Upper lobe of left lung (tissue), 6 donors: ENCODE measurements at regions not wholly inside any gene's neighbourhood (a gene's known extent, or its start where the extent isn't known, plus 50 kb on each side); places are given as distances from the start of the nearest gene placed in this dataset.

Source experiments
- ATAC-seq, 2 donors: fragments of 200-7000 bp; cut with Tn5 transposase; one replicate each; pipeline ENCODE4 v1.9.1; 2022; ENCODE audit warnings: mild to moderate bottlenecking in 2 of 2, moderate library complexity in 2 of 2; ENCODE audit not compliant: low FRiP score in 2 of 2
- DNase-seq, 2 donors: peaks; one replicate each; pipeline ENCODE4 v3.0.0-alpha.2; 2019 to 2020
- H3K27ac ChIP-seq, 4 donors: fragments of 200-600 bp; sonication (generic); one replicate each; pipeline ENCODE4 v1.5.1; 2016 to 2019
- H3K27me3 ChIP-seq, 4 donors: fragments of 200-600 bp; sonication (generic); one replicate each; pipeline ENCODE4 v1.5.1; 2017 to 2019
- H3K36me3 ChIP-seq, 4 donors: fragments of 200-600 bp; sonication (generic); one replicate each; pipeline ENCODE4 v1.5.1; 2016 to 2019
- H3K4me1 ChIP-seq, 4 donors: fragments of 200-600 bp; sonication (generic); one replicate each; pipeline ENCODE4 v1.5.1; 2018 to 2019
- H3K4me3 ChIP-seq, 4 donors: fragments of 200-600 bp; sonication (generic); one replicate each; pipeline ENCODE4 v1.5.1; 2017 to 2019; ENCODE audit warnings: mild to moderate bottlenecking in 2 of 4, moderate library complexity in 1 of 4
- H3K9me3 ChIP-seq, 4 donors: fragments of 200-600 bp; sonication (generic); one replicate each; pipeline ENCODE4 v1.5.1; 2018 to 2019
- EP300 ChIP-seq, 4 donors: sonication (generic); formaldehyde crosslinking; IDR thresholded peaks; one replicate each; pipeline ENCODE4 v1.5.1; 2017; ENCODE audit warnings: antibody characterized with exemption in 4 of 4, control low read depth in 2 of 4
- POLR2A ChIP-seq, 4 donors: fragments of 450-650 bp; IDR thresholded peaks; one replicate each; pipeline ENCODE4 v1.5.1; 2016 to 2017; ENCODE audit warnings: antibody characterized with exemption in 4 of 4, mild to moderate bottlenecking in 2 of 4
- POLR2AphosphoS5 ChIP-seq, 2 donors: sonication (generic); formaldehyde crosslinking; IDR thresholded peaks; one replicate each; pipeline ENCODE4 v1.5.1; 2017; ENCODE audit warnings: antibody characterized with exemption in 2 of 2
- WGBS, 2 donors: methylation state at CpG; one replicate each; pipeline ENCODE4 v1.1.5; 2017 to 2018; 5-methylcytosine and 5-hydroxymethylcytosine counted together
- TF ChIP-seq, protein P1 (sequence below), 6 experiments: fragments of 450-650 bp in 4 of 6; fragments of 200-600 bp in 2 of 6; sonication (generic) in 2 of 6; IDR thresholded peaks; one replicate each; pipeline ENCODE4 v1.5.1; 2016 to 2019; ENCODE audit warnings: antibody characterized with exemption in 6 of 6
- donor health status: DM: no; HTN: no; CAD: no; lungs with moderate emphysema.
- donor health status: DM: no; HTN: yes; CAD: no; lungs with severe emphysema.

GRCh38 chr5:63602971-63603370 is 359.3 kb downstream of the HTR1A start:
- no peak overlapping the region for H3K27ac ChIP-seq
- H3K36me3 ChIP-seq: no peaks in the 10 kb centered on the region
- no peaks in the 10 kb centered on the region for H3K4me1 ChIP-seq
- H3K27me3 ChIP-seq: no peaks in the 10 kb centered on the region
- no peak overlapping the region for H3K4me3 ChIP-seq
- H3K9me3 ChIP-seq: peaks cover 0 to 3% (median 1%) of the 10 kb centered on the region in 4 donors
- DNase-seq: no peak
- TF ChIP-seq POLR2A (IDR thresholded peaks at IDR 0.05) (no peak), POLR2AphosphoS5 (IDR thresholded peaks at IDR 0.05) (no peak), EP300 (IDR thresholded peaks at IDR 0.05) (no peak)
- TF ChIP-seq, protein P1, sequence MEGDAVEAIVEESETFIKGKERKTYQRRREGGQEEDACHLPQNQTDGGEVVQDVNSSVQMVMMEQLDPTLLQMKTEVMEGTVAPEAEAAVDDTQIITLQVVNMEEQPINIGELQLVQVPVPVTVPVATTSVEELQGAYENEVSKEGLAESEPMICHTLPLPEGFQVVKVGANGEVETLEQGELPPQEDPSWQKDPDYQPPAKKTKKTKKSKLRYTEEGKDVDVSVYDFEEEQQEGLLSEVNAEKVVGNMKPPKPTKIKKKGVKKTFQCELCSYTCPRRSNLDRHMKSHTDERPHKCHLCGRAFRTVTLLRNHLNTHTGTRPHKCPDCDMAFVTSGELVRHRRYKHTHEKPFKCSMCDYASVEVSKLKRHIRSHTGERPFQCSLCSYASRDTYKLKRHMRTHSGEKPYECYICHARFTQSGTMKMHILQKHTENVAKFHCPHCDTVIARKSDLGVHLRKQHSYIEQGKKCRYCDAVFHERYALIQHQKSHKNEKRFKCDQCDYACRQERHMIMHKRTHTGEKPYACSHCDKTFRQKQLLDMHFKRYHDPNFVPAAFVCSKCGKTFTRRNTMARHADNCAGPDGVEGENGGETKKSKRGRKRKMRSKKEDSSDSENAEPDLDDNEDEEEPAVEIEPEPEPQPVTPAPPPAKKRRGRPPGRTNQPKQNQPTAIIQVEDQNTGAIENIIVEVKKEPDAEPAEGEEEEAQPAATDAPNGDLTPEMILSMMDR (IDR thresholded peaks at IDR 0.05): no peak
- no peak for ATAC-seq

DNA sequence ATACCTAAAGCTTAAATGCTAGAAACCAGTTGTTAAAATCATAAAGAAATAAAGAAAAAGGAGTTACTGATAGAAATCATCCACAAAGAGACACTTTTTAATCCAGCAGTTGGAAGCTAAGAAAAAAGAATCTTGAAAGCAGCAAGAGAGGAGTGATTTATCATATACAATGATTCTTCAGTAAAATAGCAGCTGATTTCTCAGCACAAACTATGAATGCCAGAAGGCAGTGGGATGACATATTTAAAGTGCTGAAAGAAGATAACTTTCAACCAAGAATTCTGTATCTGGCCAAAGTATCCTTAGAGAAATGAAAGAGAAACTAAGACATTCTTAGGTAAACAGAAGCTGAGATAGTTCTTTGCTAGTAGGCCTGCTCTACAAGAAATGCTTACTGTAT is 366.0 kb downstream of the HTR1A start:
- H3K27ac ChIP-seq: no peak overlapping the region
- no peaks in the 10 kb centered on the region for H3K27me3 ChIP-seq
- DNase-seq: no peak
- H3K4me1 ChIP-seq: no peaks in the 10 kb centered on the region
- peaks cover 0 to 3% (median 1%) of the 10 kb centered on the region in 4 donors for H3K9me3 ChIP-seq
- no peak overlapping the region for H3K4me3 ChIP-seq
- TF ChIP-seq, protein P1 (IDR thresholded peaks at IDR 0.05): no peak
- no peak for TF ChIP-seq POLR2AphosphoS5 (IDR thresholded peaks at IDR 0.05)
- TF ChIP-seq POLR2A (IDR thresholded peaks at IDR 0.05): no peak
- no peak for TF ChIP-seq EP300 (IDR thresholded peaks at IDR 0.05)
- ATAC-seq: no peak
- H3K36me3 ChIP-seq: no peaks in the 10 kb centered on the region

DNA sequence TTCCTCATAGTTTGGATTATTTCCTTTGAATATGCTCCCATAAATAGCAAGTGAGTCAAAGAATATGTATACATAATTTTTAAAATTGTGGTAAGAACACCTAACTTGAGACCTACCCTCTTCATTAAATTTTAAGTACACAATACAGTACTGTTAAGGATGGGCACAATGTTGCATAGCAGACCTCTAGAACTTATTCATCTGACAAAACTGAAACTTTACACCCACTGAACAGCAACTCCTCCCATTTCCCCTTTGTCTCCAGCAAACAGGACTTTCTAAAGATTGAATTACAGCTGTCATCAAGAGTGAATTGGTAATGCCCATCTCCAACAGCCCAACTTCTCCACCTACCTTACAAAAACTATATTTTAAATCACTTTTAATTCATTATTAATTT is 388.9 kb downstream of the HTR1A start:
- Histone ChIP-seq H3K36me3 (no peaks in the 10 kb centered on the region), H3K27me3 (no peaks in the 10 kb centered on the region), H3K4me3 (no peak overlapping the region), H3K9me3 (no peaks in the 10 kb centered on the region), H3K4me1 (no peaks in the 10 kb centered on the region), H3K27ac (no peak overlapping the region)
- no peak for ATAC-seq
- no peak for DNase-seq
- TF ChIP-seq, protein P1 (IDR thresholded peaks at IDR 0.05): no peak
- no peak for TF ChIP-seq POLR2A (IDR thresholded peaks at IDR 0.05)
- TF ChIP-seq POLR2AphosphoS5 (IDR thresholded peaks at IDR 0.05): no peak
- no peak for TF ChIP-seq EP300 (IDR thresholded peaks at IDR 0.05)

DNA sequence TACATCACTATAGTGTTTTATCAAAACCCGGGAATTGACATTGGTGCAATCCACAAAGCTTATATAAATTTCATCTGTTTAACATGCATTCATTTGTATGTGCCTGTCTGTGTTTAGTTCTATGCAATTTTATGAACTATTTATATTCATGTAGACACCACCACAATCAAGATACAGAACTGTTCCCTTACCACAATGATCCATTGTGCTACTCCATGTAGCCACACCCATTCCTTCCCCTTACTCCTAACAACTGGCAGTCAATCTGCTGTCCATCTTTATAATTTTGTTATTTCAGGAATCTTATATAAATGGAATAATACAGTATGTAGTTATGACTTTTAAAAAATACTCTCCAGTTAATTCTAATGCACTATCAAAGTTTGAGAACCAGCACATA is 389.5 kb downstream of the HTR1A start:
- H3K4me1 ChIP-seq: no peaks in the 10 kb centered on the region
- WGBS, 2 donors: 70 to 88% methylated on average over 1 of the region's 1 CpG
- H3K36me3 ChIP-seq: no peaks in the 10 kb centered on the region
- no peak overlapping the region for H3K4me3 ChIP-seq
- no peak for ATAC-seq
- no peak for DNase-seq
- no peak overlapping the region for H3K27ac ChIP-seq
- TF ChIP-seq EP300 (IDR thresholded peaks at IDR 0.05) (no peak), POLR2AphosphoS5 (IDR thresholded peaks at IDR 0.05) (no peak), POLR2A (IDR thresholded peaks at IDR 0.05) (no peak)
- no peaks in the 10 kb centered on the region for H3K27me3 ChIP-seq
- H3K9me3 ChIP-seq: no peaks in the 10 kb centered on the region

- TF ChIP-seq POLR2AphosphoS5 (IDR thresholded peaks at IDR 0.05): no peak
- no peak for TF ChIP-seq POLR2A (IDR thresholded peaks at IDR 0.05)
- TF ChIP-seq, protein P1 (IDR thresholded peaks at IDR 0.05): no peak
- no peak for TF ChIP-seq EP300 (IDR thresholded peaks at IDR 0.05)
- Histone ChIP-seq H3K9me3 (no peaks in the 10 kb centered on the region), H3K4me1 (no peaks in the 10 kb centered on the region), H3K4me3 (no peak overlapping the region), H3K27ac (no peak overlapping the region), H3K36me3 (no peaks in the 10 kb centered on the region), H3K27me3 (no peaks in the 10 kb centered on the region)
- ATAC-seq (no peak), DNase-seq (peak in 1 of 2 donors; percentile 21)
- 87 to 89% methylated on average over 10 to 12 of the region's 12 CpGs for WGBS, 2 donors
Measured at GRCh38 chr5:63570752-63571151, 391.5 kb downstream of the HTR1A start.
